IMR-90 (cell line): ENCODE measurements at regions not wholly inside any gene's neighbourhood (a gene's known extent, or its start where the extent isn't known, plus 50 kb on each side); places are given as distances from the start of the nearest gene placed in this dataset.

ENCODE experiments used
- ATAC-seq: fragments of 200-7000 bp; cut with Tn5 transposase; 2 replicates; pipeline ENCODE4 v1.9.1; 2020; ENCODE audit warnings: low read depth, mild to moderate bottlenecking, moderate library complexity
- BruUV-seq: library from RNA; stranded (reverse); fragments of 400-500 nt; replicated peaks from 2 replicates; lab custom pipeline; 2021; lab: Mats Ljungman, UMichigan
- CTCF ChIA-PET: fragments of 300-600 bp; formaldehyde crosslinking; extraction: SDS; loops from one replicate; lab custom pipeline; 2021; ENCODE audit warnings: antibody characterized with exemption; lab: Yijun Ruan, JAX
- POLR2A ChIA-PET: fragments of 300-600 bp; sonication (Branson Sonifier 250); formaldehyde crosslinking; loops from one replicate; lab custom pipeline; 2022; ENCODE audit warnings: antibody characterized with exemption; ENCODE audit not compliant: unreplicated experiment; lab: Charles Lee
- DNase-seq: peaks from one replicate; pipeline ENCODE4 v3.0.0; 2013
- H2AFZ ChIP-seq: replicated peaks from 2 replicates; pipeline ENCODE3; 2013; ENCODE audit warnings: low read length, mild to moderate bottlenecking; ENCODE audit not compliant: poor library complexity
- H2AK5ac ChIP-seq: 2 replicates; pipeline ENCODE4 v1.6.1; 2013; ENCODE audit warnings: low read depth, low read length, inconsistent platforms
- H2AK9ac ChIP-seq: replicated peaks from 2 replicates; pipeline ENCODE3; 2013; ENCODE audit warnings: mild to moderate bottlenecking, low read depth, low read length, moderate library complexity; ENCODE audit not compliant: poor library complexity
- H2BK120ac ChIP-seq: 2 replicates; pipeline ENCODE4 v1.6.1; 2013; ENCODE audit warnings: low read depth, low read length, inconsistent platforms
- H2BK15ac ChIP-seq: 3 replicates; pipeline ENCODE4 v1.6.1; 2013; ENCODE audit warnings: low read depth, low read length, inconsistent platforms
- H2BK20ac ChIP-seq: 2 replicates; pipeline ENCODE4 v1.6.1; 2013; ENCODE audit warnings: low read depth, mild to moderate bottlenecking, inconsistent platforms, low read length, moderate library complexity
- H2BK5ac ChIP-seq: 2 replicates; pipeline ENCODE4 v1.6.1; 2013; ENCODE audit warnings: mild to moderate bottlenecking, low read depth, low read length, inconsistent platforms; ENCODE audit not compliant: poor library complexity, severe bottlenecking
- H3K14ac ChIP-seq: replicated peaks from 2 replicates; pipeline ENCODE4 v1.6.1; 2013; ENCODE audit warnings: low read depth, low read length, inconsistent platforms
- H3K18ac ChIP-seq: 2 replicates; pipeline ENCODE4 v1.6.1; 2013; ENCODE audit warnings: low read depth, low read length, control low read depth
- H3K23ac ChIP-seq: 2 replicates; pipeline ENCODE4 v1.6.1; 2013; ENCODE audit warnings: low read depth, low read length, inconsistent platforms
- H3K27ac ChIP-seq: 2 replicates; pipeline ENCODE4 v1.5.1; 2013; ENCODE audit warnings: mild to moderate bottlenecking, control low read depth, low read length; ENCODE audit not compliant: insufficient read depth
- H3K27me3 ChIP-seq: 2 replicates; pipeline ENCODE4 v1.6.1; 2013; ENCODE audit warnings: low read length; ENCODE audit not compliant: control insufficient read depth, insufficient read depth
- H3K36me3 ChIP-seq: 2 replicates; pipeline ENCODE4 v1.6.1; 2013; ENCODE audit warnings: low read length, mixed read lengths; ENCODE audit not compliant: control insufficient read depth, insufficient read depth
- H3K4ac ChIP-seq: 2 replicates; pipeline ENCODE4 v1.6.1; 2013; ENCODE audit warnings: low read depth, low read length, inconsistent platforms
- H3K4me1 ChIP-seq: 2 replicates; pipeline ENCODE4 v1.6.1; 2013; ENCODE audit warnings: low read length, mixed read lengths; ENCODE audit not compliant: control insufficient read depth, insufficient read depth
- H3K4me2 ChIP-seq: 2 replicates; pipeline ENCODE4 v1.6.1; 2013; ENCODE audit warnings: low read depth, mild to moderate bottlenecking, control low read depth, low read length, moderate library complexity
- H3K4me3 ChIP-seq: 2 replicates; pipeline ENCODE4 v1.5.1; 2013; ENCODE audit warnings: low read depth, mild to moderate bottlenecking, control low read depth, low read length, moderate library complexity; ENCODE audit not compliant: insufficient read depth
- H3K56ac ChIP-seq: 2 replicates; pipeline ENCODE4 v1.6.1; 2013; ENCODE audit warnings: low read length, inconsistent platforms; ENCODE audit not compliant: insufficient read depth; ENCODE audit errors: extremely low read depth
- H3K79me1 ChIP-seq, 2 experiments: 2 replicates each; pipeline ENCODE4 v1.6.1; 2013; ENCODE audit warnings: low read length in 2 of 2, inconsistent platforms in 1 of 2, low read depth in 1 of 2
- H3K9ac ChIP-seq: 2 replicates; pipeline ENCODE4 v1.6.1; 2013; ENCODE audit warnings: low read depth, low read length, control low read depth
- H3K9me1 ChIP-seq: 2 replicates; pipeline ENCODE4 v1.6.1; 2013; ENCODE audit warnings: low read length, inconsistent platforms; ENCODE audit not compliant: insufficient read depth
- H3K9me3 ChIP-seq: 2 replicates; pipeline ENCODE4 v1.6.1; 2013; ENCODE audit warnings: low read length; ENCODE audit not compliant: control insufficient read depth, insufficient read depth
- H4K20me1 ChIP-seq: 2 replicates; pipeline ENCODE4 v1.6.1; 2013; ENCODE audit warnings: low read length, inconsistent platforms; ENCODE audit not compliant: insufficient read depth
- H4K5ac ChIP-seq: 2 replicates; pipeline ENCODE4 v1.6.1; 2013; ENCODE audit warnings: mild to moderate bottlenecking, low read depth, low read length, control low read depth
- H4K8ac ChIP-seq, 2 experiments: 2 replicates each; pipeline ENCODE4 v1.6.1; 2013; ENCODE audit warnings: low read depth in 2 of 2, low read length in 2 of 2, control low read depth in 1 of 2, inconsistent platforms in 1 of 2
- H4K91ac ChIP-seq: 2 replicates; pipeline ENCODE4 v1.6.1; 2013; ENCODE audit warnings: low read depth, low read length, inconsistent platforms; ENCODE audit not compliant: insufficient read depth
- BHLHE40 ChIP-seq: fragments of 150-350 bp; IDR thresholded peaks from 2 replicates; pipeline ENCODE4 v1.6.1; 2016; ENCODE audit warnings: mild to moderate bottlenecking, low read depth, low read length
- CEBPB ChIP-seq: IDR thresholded peaks from 2 replicates; pipeline ENCODE4 v1.6.1; 2012; ENCODE audit warnings: low read depth, low read length, improper control_type of control experiment
- FOS ChIP-seq: fragments of 150-350 bp; IDR thresholded peaks from 2 replicates; pipeline ENCODE4 v1.6.1; 2016; ENCODE audit warnings: low read depth, low read length
- MAFK ChIP-seq: IDR thresholded peaks from 2 replicates; pipeline ENCODE4 v1.6.1; 2012; ENCODE audit warnings: low read depth, low read length, improper control_type of control experiment
- MAZ ChIP-seq: IDR thresholded peaks from 2 replicates; pipeline ENCODE4 v1.6.1; 2012; ENCODE audit warnings: low read depth, mild to moderate bottlenecking, low read length, improper control_type of control experiment, moderate library complexity, borderline replicate concordance
- MXI1 ChIP-seq: IDR thresholded peaks from 2 replicates; pipeline ENCODE4 v1.6.1; 2012; ENCODE audit warnings: low read depth, mild to moderate bottlenecking, low read length, moderate library complexity, borderline replicate concordance
- NFE2L2 ChIP-seq: fragments of 150-350 bp; IDR thresholded peaks from 2 replicates; pipeline ENCODE4 v1.6.1; 2016; ENCODE audit warnings: low read depth, mild to moderate bottlenecking, low read length
- RCOR1 ChIP-seq: IDR thresholded peaks from 2 replicates; pipeline ENCODE4 v1.6.1; 2012; ENCODE audit warnings: mild to moderate bottlenecking, low read length, improper control_type of control experiment; ENCODE audit not compliant: insufficient replicate concordance
- RFX5 ChIP-seq: IDR thresholded peaks from 2 replicates; pipeline ENCODE4 v1.8.0; 2012; ENCODE audit warnings: low read depth, mild to moderate bottlenecking, low read length, moderate library complexity
- SMC3 ChIP-seq: fragments of 150-350 bp; IDR thresholded peaks from 2 replicates; pipeline ENCODE4 v1.6.1; 2016; ENCODE audit warnings: low read depth, mild to moderate bottlenecking, antibody characterized with exemption, low read length, moderate library complexity
- WGBS, 2 experiments: methylation state at CpG; one replicate each; pipeline versions ENCODE4 v1.1.5 to v1.1.7; 2013; ENCODE audit warnings: missing lambda C conversion rate in 2 of 2; ENCODE audit not compliant: insufficient read length in 1 of 2; ENCODE audit errors: extremely low coverage in 2 of 2; 5-methylcytosine and 5-hydroxymethylcytosine counted together
- dilution Hi-C: fragments of 300-500 bp; cut with HindIII; formaldehyde crosslinking; loops from one replicate; pipeline ENCODE4 v1.14.3; 2018; ENCODE audit warnings: low sequenced_read_pairs; ENCODE audit not compliant: unreplicated experiment
- in situ Hi-C: fragments of 300-500 bp; cut with MboI; formaldehyde crosslinking; loops from 3 replicates; pipeline ENCODE4 v1.14.3; 2019; ENCODE audit warnings: low sequenced_read_pairs, inconsistent platforms, mixed read lengths
- intact Hi-C: fragments of 100-400 bp; cut with micrococcal nuclease; formaldehyde crosslinking; loops from 2 replicates; pipeline ENCODE4 v1.10.0; 2022

DNA sequence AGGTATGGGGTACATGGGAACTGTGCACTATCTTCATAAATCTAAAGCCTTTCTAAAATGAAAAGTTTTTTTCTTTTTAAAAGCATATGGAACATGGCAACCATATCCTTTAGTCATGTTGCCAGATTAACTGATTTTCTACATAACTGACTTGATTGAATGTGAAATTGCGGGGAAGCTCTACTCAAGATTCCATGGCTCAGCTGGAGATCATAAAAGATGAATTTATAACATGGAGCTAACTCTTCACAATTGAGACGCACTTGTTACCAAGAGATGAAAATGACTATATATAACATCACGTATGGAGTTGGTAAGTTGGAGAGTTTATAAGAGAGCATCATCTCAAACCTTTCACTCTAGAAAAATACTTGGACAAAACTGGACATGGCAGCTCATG is 190.2 kb upstream of the MYO3A start:
- H3K4me3 ChIP-seq = no peak overlapping the region
- H3K27ac ChIP-seq = no peak overlapping the region
- H3K36me3 ChIP-seq = no peaks in the 10 kb centered on the region
- no peak overlapping the region for H2AFZ ChIP-seq
- no peak overlapping the region for H3K9ac ChIP-seq
- no peak for ATAC-seq
- no peak overlapping the region for H3K18ac ChIP-seq
- POLR2A ChIA-PET = no interaction called here
- CTCF ChIA-PET = no interaction called here
- no peak overlapping the region for H4K91ac ChIP-seq
- no peak overlapping the region for H3K23ac ChIP-seq
- H4K5ac ChIP-seq = no peak overlapping the region
- no peak overlapping the region for H3K4ac ChIP-seq
- H4K20me1 ChIP-seq = no peaks in the 10 kb centered on the region
- no peak overlapping the region for H3K56ac ChIP-seq
- H3K14ac ChIP-seq = no peak overlapping the region
- intact Hi-C loops (no loop called here), dilution Hi-C loops (no loop called here), in situ Hi-C loops (no loop called here)
- no peaks in the 10 kb centered on the region for H3K79me1 ChIP-seq
- no peaks in the 10 kb centered on the region for H3K9me3 ChIP-seq
- H2BK15ac ChIP-seq = no peak overlapping the region
- no TSS peak for BruUV-seq
- TF ChIP-seq BHLHE40 = no peak
- TF ChIP-seq MAFK = no peak
- TF ChIP-seq MXI1 = no peak
- TF ChIP-seq FOS = no peak
- TF ChIP-seq RCOR1 = no peak
- no peak for TF ChIP-seq MAZ
- TF ChIP-seq SMC3 = no peak
- no peak for TF ChIP-seq CEBPB
- no peak for TF ChIP-seq RFX5
- no peak for TF ChIP-seq NFE2L2
- no peak overlapping the region for H2AK5ac ChIP-seq
- DNase-seq = no peak
- no peaks in the 10 kb centered on the region for H3K4me1 ChIP-seq
- H3K4me2 ChIP-seq = no peak overlapping the region
- H3K27me3 ChIP-seq = no peaks in the 10 kb centered on the region
- no peak overlapping the region for H4K8ac ChIP-seq
- no peak overlapping the region for H2BK5ac ChIP-seq
- no peaks in the 10 kb centered on the region for H3K9me1 ChIP-seq
- H2BK120ac ChIP-seq = no peak overlapping the region
- H2BK20ac ChIP-seq = no peak overlapping the region
- no CpG with 5 or more reads among the region's 3 CpGs for WGBS, 2 experiments
- H2AK9ac ChIP-seq = no peak overlapping the region
